OCI-M2 (cell line): ENCODE measurements at regions not wholly inside any gene's neighbourhood (a gene's known extent, or its start where the extent isn't known, plus 50 kb on each side); places are given as distances from the start of the nearest gene placed in this dataset.
A peak's percentile ranks its signal among the peaks of the same experiment; 100 is the strongest.
"Not testable (repeated sequence)": the region's sequence is repeated elsewhere in the genome, so short reads cannot be mapped to it uniquely, and the experiment has no call there.

Experiments
- DNase-seq: peaks from one replicate; lab custom pipeline; 2025; ENCODE audit not compliant: unreplicated experiment; lab: John Stamatoyannopoulos, UW

DNA sequence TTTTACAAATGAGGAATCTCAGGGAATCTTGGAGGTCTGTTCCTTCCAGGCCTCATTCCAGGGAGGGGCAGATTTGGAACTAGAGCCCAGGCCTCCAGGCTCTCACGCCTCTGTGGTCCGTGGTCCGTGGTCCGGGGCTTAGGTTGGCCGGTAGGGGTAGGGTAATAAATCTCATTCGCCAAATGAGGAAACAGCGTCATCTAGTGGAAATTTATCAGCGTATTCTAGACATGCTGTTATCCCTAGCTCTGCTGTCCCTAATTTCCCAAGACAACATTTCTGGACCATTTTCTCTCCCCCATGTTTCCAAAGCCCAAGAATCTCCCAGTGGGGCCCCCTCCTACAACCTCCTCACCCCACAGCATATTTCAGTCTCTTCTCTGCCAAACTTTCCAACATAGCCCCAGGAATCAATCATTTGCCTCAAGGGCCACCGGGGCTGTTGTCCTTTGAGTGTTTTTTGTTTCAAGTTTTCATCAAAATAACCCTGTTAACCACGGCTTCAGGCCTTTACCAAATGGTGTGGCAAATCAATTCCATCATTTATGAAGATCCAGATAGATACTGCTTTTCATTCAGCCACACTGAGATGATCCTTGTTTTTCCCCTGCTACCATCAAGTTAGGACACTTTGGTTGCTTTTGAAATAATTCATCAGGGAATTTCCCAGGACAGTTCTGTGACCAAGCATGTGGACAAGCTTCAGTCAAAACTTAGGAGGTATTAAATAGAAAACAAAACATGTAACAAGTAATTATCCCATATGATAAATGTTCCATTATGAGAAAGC lies 126.8 kb downstream of the ALDH8A1 start:
- peak; percentile 88 for DNase-seq

DNA sequence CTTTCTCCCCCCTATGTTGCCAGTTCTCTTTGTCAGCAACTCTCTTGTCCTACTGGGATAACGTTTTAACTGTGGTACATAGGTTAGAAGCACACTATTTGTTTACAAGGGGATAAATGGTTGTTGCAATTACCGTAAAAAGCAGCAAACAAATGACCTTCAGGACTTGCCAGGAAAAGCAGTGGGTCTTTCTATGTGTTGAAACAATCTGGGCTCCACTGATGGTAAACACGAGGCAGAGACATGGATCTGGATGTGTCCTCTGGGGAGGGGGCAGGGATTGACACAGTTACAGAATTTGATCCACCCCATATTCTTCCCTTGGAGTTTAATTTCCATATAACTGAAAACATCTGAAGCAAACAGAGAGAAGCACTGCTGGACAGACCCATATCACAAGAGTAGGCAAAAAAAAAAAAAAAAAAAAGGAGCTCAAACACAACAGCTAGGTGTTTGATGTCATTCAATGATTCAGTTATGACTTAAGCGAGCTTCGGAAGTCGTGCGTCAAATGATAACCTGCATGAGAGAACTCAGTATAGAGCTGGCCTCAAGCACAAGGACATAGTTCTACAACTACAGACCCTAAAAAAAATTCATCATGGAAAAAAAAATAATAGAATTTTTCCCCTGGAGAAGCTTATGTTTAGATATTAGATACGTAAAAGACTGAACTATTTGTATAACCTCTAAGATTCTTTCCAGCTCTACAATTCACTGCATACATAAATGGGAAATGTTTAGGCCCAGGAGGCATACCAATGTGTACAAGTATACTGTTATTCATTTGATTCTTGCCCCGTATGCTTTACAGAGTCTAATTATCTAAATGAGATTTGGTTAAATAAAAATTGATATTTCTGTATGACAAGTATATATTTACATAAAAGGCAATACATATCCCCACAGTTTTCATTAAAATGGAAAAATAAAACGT lies 127.7 kb downstream of the ALDH8A1 start:
- no peak for DNase-seq

DNA sequence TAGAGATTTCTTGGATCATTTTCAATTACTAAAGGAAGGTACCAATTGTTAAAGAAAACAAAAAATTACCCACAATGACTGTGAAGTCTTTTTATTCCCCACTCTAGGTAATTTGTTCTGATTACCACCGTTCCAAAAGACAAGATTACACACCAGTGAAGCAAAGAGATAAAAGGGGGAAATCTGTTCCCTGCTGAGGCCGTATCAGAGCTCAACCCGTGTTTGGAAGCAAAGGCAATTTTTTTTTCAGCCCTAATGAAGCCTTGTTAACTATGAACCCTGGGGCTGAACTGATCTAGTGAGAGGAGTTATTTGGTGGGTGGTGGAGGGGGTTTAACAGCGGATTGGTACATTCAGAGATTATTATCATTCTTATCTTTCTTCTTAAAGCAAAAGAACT lies 128.5 kb downstream of the ALDH8A1 start:
- no peak for DNase-seq

DNA sequence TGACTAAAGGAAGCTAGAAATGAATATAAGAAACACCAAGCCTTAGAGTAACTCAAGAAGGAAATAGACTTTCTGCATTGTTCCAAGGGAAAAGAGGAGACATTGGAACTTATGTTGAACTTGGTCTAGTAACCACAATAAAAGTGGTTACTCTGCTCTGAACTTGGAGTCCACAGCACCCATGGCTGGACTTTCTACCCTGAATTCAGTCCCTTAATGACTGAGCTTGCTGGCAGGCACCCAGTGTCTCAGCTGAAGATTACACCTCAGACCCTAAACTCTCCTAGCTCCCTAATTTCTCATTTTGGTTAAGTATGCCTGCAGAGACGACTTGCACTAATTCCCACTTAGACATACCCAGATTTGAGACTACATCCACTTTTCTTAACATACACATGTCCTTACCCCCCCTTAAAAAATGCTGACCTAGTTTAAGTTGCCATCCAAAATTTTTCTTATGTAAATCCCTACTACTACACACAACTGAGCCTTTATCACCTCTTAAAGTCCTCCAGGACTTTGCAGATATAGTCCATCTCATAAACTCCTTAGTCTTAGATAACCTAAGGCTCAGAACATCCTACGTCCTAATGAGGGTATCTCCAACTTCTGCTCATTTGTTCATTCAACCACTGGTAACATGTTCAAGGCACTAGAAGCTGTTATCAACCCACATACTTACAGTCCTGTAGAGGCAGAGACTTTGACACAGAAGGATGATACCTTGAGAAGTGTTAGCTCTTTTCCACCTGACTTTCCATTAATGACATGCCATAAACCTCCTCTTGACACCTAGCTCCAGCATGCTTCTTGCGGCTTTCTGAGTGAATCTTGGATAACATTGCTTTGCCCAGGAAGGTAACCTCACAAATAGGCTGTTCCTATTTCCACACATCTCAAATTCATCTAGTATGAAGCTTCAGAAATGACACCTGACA lies 129.8 kb downstream of the ALDH8A1 start:
- no peak for DNase-seq

DNA sequence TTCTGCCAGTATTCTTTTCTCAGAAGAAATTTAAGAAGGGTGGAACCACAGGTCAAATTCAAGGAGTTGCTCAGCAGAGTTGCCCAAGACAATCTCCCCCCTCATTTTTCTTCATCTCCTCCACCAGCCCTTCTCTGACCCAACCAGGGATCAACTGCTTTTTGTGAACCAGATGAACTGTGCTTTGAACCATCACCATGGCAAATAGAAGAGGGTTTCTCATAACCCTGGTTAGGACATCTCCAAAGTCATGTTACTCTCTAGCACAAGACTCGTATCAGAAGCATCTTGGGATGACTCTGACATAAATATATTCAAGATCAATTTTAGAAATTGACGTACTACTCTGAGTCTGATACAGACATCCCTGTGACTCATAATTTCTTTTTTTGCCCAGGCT lies 130.7 kb downstream of the ALDH8A1 start:
- DNase-seq, result no peak

DNA sequence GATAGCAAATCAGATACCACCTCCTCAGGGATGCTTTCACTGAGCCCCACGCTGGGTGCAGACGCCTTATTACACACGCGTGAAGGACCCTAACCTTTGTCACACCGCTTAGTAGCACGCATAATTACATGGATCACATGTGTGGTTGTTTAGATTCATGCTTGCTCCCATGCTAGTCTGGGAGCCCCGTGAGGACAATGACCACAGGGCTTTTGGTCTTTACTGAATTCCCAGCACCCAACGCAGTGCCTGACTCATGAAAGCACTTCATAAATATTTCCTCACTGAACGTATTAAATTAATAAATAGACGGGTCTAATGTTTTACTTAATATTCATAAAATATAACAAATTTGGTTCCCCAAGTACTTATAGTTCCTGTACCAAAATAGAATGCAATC lies 132.5 kb downstream of the ALDH8A1 start:
- DNase-seq, result no peak

DNA sequence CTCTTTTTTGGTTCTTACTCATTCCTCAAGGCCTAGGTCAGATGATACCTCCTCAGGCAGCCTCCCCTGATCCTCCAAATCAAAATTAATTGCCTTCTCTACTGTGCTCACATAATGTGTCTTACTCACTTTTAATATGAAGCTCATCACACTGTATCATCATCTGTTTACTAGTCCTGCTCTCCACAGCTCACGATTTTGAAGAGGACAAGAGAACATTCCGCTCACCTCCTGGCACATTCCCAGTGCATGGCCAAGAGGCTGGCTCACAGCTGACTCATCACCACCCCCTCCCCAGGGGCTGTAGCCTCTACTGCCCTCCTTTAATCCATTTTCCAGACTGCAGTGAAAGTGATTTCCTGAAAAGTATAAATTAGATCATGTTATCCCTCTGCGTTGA lies 133.1 kb downstream of the ALDH8A1 start:
- no peak for DNase-seq

DNA sequence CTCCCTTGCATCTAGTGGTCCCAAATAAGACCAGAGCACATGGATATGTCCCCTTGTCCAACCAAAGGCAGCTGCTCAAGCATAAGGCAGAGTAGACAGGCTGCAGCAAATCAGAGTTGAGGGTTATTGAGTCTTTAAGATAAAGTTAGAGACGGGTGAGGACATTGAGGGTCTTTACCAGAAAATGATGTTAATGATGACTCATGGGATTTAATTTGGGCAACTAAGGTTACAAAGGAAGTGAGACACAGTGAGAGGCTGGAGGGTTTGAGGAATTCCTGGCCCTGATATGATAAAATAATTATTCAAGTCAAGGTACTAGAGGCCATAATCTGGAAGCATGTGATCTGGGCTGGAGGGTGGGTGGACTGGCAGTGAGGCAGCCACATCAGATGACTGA lies 133.6 kb downstream of the ALDH8A1 start:
- no peak for DNase-seq

DNA sequence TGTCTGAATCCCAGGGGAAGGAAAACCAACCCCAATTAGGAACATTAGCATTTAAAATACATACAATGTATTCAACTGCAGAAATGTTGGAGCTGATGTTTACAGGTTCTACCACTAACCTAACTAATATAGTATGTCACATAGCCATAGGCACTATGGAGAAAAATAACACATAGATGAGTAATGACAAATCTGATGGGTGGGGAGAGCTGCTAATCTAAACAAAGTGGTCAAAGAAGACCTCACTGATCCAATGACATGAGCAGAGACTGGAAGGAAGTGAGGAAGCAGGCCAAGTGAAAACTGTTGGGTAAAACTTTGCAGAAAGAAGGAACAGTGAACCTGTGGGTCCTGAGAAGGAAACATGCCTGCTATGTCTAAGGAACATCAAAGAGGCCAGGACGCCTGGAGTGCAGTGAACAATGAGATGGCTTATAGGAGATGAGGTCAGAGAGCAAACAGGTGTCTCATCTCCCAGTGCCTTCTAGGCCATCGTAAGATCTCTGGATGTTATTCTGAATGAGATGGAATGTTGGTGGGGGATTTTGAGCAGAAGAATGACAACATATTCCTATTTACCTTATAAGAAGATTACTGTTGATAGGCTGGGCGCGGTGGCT lies 135.7 kb downstream of the ALDH8A1 start:
- DNase-seq, result no peak

DNA sequence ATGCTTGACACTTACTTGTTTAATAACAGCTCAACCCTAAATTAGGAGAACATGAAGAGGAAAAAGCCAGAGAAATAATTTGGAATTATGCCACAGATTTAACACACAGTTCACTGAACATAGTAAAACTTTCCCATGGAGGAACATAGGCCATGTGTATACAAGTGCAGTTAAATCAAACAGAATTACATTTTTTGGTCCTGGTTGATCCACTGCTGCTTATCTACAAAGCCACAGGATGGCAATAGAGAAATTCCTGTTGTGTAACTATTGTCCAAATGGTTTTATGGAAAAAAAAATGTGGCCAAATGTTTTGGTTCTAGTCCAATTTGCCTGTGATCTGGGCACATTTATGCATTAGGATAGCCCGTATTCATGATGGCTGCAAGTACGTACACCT lies 136.8 kb downstream of the ALDH8A1 start:
- DNase-seq, result no peak

DNA sequence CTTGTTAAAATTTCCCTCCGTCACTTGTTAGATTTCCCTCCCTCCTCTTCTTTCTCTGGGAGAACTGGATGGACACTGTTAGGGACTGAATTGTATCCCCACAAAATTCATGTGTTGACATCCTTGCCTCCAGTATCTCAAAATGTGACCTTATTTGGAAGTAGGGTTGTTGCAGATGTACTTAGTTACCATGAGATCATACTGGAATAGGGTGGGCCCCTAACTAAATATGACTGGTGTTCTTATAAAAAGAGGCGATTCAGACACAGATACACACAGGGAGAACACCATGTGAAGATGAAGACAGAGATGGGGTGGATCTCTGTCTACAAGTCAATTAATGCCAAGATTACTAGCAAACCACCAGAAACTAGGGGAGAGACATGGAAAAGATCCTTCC lies 139.5 kb downstream of the ALDH8A1 start:
- DNase-seq, result no peak

DNA sequence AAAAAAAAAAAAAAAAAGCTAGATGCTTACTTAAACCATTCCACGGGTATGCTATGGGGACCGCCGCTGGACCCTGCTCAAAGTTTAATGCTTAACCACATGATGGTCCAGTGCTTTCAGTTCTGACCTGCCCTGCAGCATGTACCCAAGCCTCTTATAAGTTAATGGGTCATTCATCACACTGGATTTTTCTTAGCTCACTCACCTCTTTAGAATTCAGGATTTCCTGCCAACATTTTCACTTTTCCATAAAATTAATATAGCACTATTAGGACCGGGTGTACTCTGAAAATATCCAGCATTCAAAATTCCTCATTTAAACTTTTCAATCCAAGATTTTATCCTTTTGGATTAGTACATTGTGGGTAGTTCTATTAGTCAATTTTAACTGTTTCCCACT lies 140.8 kb downstream of the ALDH8A1 start:
- no peak for DNase-seq

DNA sequence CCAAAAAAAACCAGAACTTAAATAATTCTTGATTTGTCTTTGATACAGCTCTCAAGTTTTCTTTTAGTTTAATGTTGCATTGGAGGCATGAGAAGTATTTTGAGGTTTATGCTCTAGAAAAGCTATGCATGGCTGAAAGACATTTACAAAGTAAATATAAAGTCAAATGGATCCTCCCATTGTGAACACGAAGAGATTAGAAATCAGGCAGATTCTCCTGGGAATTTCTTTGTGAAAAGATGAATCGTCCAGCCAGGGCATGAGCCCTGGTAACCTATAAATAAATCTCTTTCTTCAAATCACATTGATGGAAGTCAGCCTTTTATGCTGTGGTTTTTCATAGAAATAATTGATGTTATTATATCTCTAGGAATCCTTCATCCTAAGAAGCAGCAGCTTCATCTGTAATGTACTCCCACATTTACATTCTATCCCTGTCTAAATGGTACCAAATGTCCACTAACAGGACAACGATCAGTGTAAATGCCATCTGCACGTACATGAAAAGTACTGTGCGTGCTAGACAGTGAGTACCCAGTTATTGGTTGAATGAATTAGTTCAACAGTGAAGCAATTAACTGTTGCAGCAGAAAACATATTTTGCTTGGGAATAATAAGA lies 143.6 kb downstream of the ALDH8A1 start:
- DNase-seq, result no peak

DNA sequence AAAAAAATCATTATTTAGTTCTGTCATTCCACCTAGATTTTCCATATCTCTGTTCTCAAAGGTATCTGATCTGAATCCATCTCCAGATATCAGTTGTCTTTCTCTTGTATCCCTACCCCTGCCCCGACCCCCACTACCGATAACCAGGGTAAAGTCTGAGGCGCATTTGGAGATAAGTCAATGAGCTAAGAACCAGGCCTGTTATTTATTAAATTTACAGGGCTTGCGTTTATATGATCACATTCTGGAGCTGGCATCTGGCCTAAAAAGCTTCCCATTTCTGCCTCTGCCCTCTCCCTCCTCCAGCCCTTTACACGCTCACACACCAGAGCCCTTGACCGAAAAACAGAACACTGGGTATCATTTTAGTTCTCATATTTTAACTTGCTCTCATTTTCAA lies 144.7 kb downstream of the ALDH8A1 start:
- no peak for DNase-seq

DNA sequence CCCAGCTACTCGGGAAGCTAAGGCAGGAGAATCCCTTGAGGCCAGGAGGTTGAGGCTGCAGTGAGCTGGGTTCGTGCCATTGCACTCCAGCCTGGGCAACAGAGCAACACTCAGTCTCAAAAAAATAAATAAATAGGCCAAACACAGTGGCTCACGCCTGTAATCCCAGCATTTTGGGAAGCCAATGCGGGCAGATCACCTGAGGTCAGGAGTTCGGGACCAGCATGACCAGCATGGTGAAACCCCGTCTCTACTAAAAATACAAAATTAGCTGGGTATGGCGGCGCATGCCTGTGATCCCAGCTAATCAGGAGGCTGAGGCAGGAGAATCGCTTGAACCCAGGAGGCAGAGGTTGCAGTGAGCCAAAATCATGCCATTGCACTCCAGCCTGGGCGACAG lies 145.6 kb downstream of the ALDH8A1 start:
- DNase-seq, result not testable (repeated sequence)

DNA sequence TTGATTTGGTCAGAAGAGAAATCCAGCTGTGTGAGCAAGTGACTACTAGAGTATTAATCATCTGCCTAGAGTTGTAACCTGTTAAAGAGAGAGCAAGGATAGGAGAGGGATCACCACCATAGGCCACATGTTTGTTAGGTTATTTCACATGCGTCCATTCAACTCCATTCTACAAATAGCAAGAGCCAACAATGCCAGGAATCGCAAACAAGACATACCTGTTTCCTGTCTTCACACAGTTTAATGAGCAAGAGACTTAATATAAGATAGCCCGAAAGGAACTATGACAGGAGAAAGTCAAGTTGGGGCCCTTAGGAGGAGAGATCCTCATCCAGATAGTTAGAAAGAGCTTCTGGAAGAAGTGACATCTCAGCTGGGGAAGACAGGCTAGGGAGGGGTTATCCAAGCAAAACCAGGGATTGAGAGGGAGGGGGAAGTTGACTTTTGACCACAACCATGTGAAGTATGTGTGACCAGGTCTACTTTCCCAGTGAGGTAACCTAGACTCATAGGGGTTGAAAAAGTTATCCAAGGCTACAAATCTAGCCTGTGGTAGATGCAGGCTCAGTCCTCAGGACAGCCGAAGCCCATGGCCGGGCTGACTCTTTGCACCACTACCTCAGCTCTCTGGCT lies 147.4 kb downstream of the ALDH8A1 start:
- DNase-seq, result no peak

DNA sequence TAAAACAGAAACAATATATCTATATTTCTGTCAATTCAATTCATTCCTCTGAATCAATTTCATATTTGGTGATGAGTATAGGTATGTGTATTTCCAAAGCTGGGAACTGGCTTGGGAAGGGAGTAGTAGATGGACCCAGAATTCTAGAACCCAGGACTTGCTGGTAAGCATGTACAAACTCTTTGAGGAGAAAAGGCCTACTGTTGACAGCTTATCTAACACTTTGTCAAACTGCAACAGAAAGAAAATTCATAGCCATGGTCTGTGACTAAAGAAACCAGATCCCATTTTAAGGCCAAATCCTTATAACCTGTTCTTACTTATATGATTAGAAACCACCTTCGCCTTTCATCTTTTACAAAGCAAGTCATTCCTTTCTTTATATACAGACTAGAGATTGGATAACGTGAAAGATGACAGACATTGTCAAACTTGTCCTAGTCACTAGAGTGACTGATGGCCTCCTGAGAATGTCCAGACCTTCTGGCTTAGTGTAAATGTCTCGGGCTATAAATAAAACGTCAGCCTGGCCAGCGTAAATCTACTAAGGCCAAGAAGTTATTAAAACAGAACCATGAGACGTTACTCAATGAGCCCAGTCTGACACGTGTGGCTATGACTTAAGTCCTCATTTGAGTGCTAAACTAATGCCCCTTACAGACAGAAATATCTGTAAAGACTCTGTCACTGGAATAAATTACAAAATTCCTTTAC lies 152.3 kb downstream of the ALDH8A1 start:
- DNase-seq, result no peak

DNA sequence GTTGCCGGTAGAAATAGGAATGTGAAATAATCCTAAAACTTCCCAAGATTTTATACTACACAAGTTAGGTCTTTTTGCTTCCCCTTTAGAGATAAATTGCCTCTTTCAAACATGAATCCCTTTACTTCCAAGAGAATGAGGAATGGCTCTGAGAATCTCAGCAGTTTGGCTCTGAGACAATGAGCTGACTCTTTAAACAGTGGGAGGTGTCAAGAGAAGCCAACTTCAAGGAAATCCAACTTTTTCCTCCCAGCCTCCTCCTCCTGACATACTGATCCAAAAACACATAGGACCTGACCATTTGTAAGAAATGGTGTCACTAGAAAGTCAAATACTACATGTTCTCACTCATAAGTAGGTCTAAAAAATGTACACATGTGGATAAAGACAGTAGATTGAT lies 154.2 kb downstream of the ALDH8A1 start:
- no peak for DNase-seq

DNA sequence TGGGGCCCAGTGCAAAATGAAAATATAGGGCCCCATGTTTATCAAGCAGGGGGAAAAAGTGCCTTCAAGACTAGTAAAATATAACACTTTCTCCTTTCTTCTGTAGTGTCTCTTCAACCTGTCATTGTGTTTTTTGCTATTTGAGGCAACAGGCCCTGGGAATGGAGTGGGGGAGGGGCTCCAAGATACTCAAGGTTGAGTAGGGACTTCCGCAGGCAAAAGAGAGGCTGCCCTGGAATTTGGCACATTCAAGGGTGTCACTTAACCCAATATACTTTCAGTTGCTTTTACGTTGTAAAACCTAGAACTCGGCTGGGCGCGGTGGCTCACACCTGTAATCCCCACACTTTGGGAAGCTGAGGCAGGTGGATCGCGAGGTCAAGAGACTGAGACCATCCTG lies 154.9 kb downstream of the ALDH8A1 start:
- DNase-seq, result no peak
